HG02970 (cell line): ENCODE measurements at regions not wholly inside any gene's neighbourhood (a gene's known extent, or its start where the extent isn't known, plus 50 kb on each side); places are given as distances from the start of the nearest gene placed in this dataset.

ENCODE experiments used
- ATAC-seq: cut with Tn5 transposase; IDR thresholded peaks from one replicate; pipeline ENCODE4 v1.9.1; 2021; ENCODE audit warnings: mild to moderate bottlenecking, moderate library complexity, moderate number of reproducible peaks; ENCODE audit not compliant: unreplicated experiment, low FRiP score

GRCh38 chr1:90161625-90162024 is 166.7 kb downstream of the ZNF326 start:
- ATAC-seq = no peak

- ATAC-seq = no peak
Measured at GRCh38 chr1:90155721-90156487, 161.0 kb downstream of the ZNF326 start.

- ATAC-seq = no peak
Measured at GRCh38 chr1:90154711-90155110, 159.8 kb downstream of the ZNF326 start.

- ATAC-seq = no peak
Measured at GRCh38 chr1:90149101-90149500, 154.2 kb downstream of the ZNF326 start.

- no peak for ATAC-seq
Measured at GRCh38 chr1:90147093-90147492, 152.2 kb downstream of the ZNF326 start.

GRCh38 chr1:90144820-90145219 is 149.9 kb downstream of the ZNF326 start:
- ATAC-seq = no peak

GRCh38 chr1:90143591-90143990 is 148.7 kb downstream of the ZNF326 start:
- no peak for ATAC-seq

GRCh38 chr1:90142697-90143096 is 147.8 kb downstream of the ZNF326 start:
- ATAC-seq = no peak

GRCh38 chr1:90139837-90140236 is 144.9 kb downstream of the ZNF326 start:
- ATAC-seq = no peak

- ATAC-seq = no peak
Measured at GRCh38 chr1:90135286-90135685, 140.4 kb downstream of the ZNF326 start.

- no peak for ATAC-seq
Measured at GRCh38 chr1:90134175-90134955, 139.5 kb downstream of the ZNF326 start.

- ATAC-seq = no peak
Measured at GRCh38 chr1:90133133-90133532, 138.2 kb downstream of the ZNF326 start.

GRCh38 chr1:90132306-90132705 is 137.4 kb downstream of the ZNF326 start:
- no peak for ATAC-seq

- ATAC-seq = no peak
Measured at GRCh38 chr1:90127288-90127953, 132.5 kb downstream of the ZNF326 start.

- no peak for ATAC-seq
Measured at GRCh38 chr1:90126834-90127233, 131.9 kb downstream of the ZNF326 start.

GRCh38 chr1:90122654-90123340 is 127.9 kb downstream of the ZNF326 start:
- no peak for ATAC-seq

- no peak for ATAC-seq
Measured at GRCh38 chr1:90114521-90115141, 119.7 kb downstream of the ZNF326 start.

- no peak for ATAC-seq
Measured at GRCh38 chr1:90107990-90108389, 113.1 kb downstream of the ZNF326 start.

- ATAC-seq = no peak
Measured at GRCh38 chr1:90106311-90106710, 111.4 kb downstream of the ZNF326 start.

- ATAC-seq = no peak
Measured at GRCh38 chr1:90104941-90105538, 110.1 kb downstream of the ZNF326 start.
